ENCODE measurements at regions not wholly inside any gene's neighbourhood (a gene's known extent, or its start where the extent isn't known, plus 50 kb on each side); places are given as distances from the start of the nearest gene placed in this dataset.
A peak's percentile ranks its signal among the peaks of the same experiment; 100 is the strongest.

DNA sequence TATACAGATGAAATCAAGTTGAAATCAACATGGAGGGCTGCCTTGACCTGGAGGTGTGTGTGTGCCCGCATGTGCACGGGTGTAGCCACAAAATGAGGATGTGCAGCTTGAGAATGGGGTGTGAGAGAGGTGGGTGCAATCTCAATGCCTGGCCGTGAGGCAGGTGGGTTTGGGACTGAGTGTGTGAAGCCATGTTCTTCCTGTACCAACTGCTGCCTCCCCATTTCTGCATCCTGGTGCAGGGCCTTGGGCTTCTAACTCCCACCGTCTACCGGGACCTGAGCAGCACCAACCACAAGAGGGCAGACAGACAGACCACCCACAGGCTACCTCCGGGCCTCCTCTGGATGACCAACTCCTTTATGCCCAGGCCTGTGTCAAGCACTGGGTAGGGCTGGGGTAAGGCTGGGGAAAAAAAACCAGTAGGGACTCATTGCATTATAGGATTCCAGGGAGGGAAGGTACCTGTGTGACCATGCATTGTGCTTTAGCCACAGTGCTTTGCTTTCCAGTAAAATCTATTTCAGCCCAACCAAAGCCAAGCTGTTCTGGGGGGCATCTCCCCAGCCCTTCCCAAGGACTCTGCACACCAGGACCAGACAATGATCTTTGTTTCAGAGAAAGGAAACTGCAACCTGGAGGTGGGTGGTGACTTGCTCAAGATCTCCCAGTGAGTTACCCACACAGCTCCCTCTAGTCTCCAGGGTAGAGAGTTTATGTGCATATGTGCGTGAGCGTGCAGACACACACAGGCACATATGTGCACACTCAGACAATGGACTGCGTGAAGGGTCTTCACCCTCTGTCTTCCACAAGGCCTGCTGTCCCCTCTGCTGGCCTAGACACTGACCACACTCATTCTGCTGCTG, 162.2 kb upstream of the TLE3 start:
- no peak for DNase-seq (ENCODE audit: low spot score)
- Histone ChIP-seq H3K4me1 (replicated peaks) (no peaks in the 10 kb centered on the region), H3K27ac (no peak overlapping the region), H3K36me3 (no peaks in the 10 kb centered on the region), H3K27me3 (replicated peaks; ENCODE audit: insufficient read depth) (no peaks in the 10 kb centered on the region), H3K9me3 (no peaks in the 10 kb centered on the region), H3K4me3 (no peak overlapping the region)
- TF ChIP-seq POLR2AphosphoS5 (IDR thresholded peaks at IDR 0.05) = no peak
- TF ChIP-seq, protein P1, sequence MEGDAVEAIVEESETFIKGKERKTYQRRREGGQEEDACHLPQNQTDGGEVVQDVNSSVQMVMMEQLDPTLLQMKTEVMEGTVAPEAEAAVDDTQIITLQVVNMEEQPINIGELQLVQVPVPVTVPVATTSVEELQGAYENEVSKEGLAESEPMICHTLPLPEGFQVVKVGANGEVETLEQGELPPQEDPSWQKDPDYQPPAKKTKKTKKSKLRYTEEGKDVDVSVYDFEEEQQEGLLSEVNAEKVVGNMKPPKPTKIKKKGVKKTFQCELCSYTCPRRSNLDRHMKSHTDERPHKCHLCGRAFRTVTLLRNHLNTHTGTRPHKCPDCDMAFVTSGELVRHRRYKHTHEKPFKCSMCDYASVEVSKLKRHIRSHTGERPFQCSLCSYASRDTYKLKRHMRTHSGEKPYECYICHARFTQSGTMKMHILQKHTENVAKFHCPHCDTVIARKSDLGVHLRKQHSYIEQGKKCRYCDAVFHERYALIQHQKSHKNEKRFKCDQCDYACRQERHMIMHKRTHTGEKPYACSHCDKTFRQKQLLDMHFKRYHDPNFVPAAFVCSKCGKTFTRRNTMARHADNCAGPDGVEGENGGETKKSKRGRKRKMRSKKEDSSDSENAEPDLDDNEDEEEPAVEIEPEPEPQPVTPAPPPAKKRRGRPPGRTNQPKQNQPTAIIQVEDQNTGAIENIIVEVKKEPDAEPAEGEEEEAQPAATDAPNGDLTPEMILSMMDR (IDR thresholded peaks at IDR 0.05) = peak in 1 of 4 experiments; percentile 4
- intact Hi-C loops (cut with DNase I) = loop anchor here (10.0 kb wide), 1 partner anchor 205 kb away; no protein-coding TSS in a partner anchor
- 83% methylated on average over 9 of the region's 9 CpGs for WGBS

DNA sequence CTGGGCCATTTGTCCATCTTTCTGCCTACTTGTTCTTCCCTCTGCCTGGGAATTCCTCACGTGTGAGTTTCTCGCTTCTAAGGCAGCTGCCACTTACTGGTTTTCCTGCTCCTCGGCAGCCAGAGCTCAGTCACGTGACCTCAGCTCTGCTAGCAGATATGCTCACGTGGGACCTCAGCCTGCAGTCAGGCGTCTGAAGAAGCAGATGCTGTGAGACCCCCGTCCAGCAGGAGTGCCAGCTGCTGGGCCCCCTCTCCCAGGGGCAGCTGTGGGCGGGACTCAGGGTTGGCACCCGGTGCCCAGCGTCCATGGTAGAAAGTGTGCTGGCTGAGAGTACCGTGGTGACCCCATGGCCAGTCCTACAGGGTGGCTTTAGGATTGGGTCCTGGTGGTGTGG, 161.3 kb upstream of the TLE3 start:
- Histone ChIP-seq H3K27me3 (replicated peaks; ENCODE audit: insufficient read depth) (no peaks in the 10 kb centered on the region), H3K36me3 (no peaks in the 10 kb centered on the region), H3K27ac (no peak overlapping the region), H3K9me3 (no peaks in the 10 kb centered on the region), H3K4me3 (no peak overlapping the region), H3K4me1 (replicated peaks) (no peaks in the 10 kb centered on the region)
- peak; percentile 54 for DNase-seq (ENCODE audit: low spot score)
- WGBS = 41% methylated on average over 11 of the region's 11 CpGs
- intact Hi-C loops (cut with DNase I) = no loop called here
- TF ChIP-seq, protein P1 (IDR thresholded peaks at IDR 0.05) = no peak
- TF ChIP-seq POLR2AphosphoS5 (IDR thresholded peaks at IDR 0.05) (no peak), POLR2A (IDR thresholded peaks at IDR 0.05) (no peak)

GRCh38 chr15:70258369-70259027, 160.8 kb upstream of the TLE3 start:
- Histone ChIP-seq H3K27me3 (replicated peaks; ENCODE audit: insufficient read depth) (no peaks in the 10 kb centered on the region), H3K36me3 (no peaks in the 10 kb centered on the region), H3K4me1 (replicated peaks) (no peaks in the 10 kb centered on the region), H3K4me3 (no peak overlapping the region), H3K27ac (no peak overlapping the region), H3K9me3 (no peaks in the 10 kb centered on the region)
- intact Hi-C loops (cut with DNase I) = no loop called here
- 62% methylated on average over 17 of the region's 17 CpGs for WGBS
- DNase-seq (ENCODE audit: low spot score) = no peak
- no peak for TF ChIP-seq POLR2A (IDR thresholded peaks at IDR 0.05)
- TF ChIP-seq, protein P1 (IDR thresholded peaks at IDR 0.05) = no peak
- TF ChIP-seq POLR2AphosphoS5 (IDR thresholded peaks at IDR 0.05) = no peak

DNA sequence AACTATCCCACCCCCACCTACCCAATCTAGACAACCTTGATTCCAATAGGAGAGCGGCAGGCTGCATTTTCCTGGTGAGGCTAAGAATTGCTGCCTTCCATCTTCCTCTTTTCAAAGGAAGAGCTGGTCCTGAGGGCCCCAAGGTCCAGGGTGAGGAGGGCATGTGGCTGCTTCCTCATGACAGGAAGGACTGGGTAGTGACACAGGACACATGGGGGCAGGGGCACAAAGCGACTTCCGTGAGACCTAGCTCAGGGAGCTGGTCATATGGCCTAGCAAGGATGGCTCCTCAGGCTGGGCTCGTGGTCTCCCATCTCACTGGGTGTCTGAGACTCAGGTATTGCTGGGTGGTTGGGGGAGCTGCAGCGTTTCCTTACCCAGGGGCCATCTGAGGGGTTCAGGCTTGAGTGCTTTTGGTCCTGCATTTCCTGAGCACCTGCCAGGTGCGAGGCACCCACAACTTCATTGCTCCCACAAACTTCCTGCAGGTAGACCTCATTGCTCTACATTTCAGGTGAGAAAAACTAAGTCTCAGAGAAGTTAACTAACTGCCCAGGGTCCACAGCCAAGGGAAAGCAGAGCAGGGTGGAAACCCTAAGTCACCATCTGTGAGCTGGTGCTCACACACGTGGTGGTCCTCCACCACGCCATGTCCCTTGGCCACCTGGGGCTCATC, 160.0 kb upstream of the TLE3 start:
- DNase-seq (ENCODE audit: low spot score) = no peak
- no peaks in the 10 kb centered on the region for H3K36me3 ChIP-seq
- H3K9me3 ChIP-seq = no peaks in the 10 kb centered on the region
- TF ChIP-seq POLR2A (IDR thresholded peaks at IDR 0.05) = no peak
- TF ChIP-seq, protein P1 (IDR thresholded peaks at IDR 0.05) = no peak
- TF ChIP-seq POLR2AphosphoS5 (IDR thresholded peaks at IDR 0.05) = no peak
- intact Hi-C loops (cut with DNase I) = no loop called here
- 85% methylated on average over 8 of the region's 8 CpGs for WGBS
- no peaks in the 10 kb centered on the region for H3K27me3 ChIP-seq (replicated peaks; ENCODE audit: insufficient read depth)
- H3K4me3 ChIP-seq = no peak overlapping the region
- no peaks in the 10 kb centered on the region for H3K4me1 ChIP-seq (replicated peaks)
- H3K27ac ChIP-seq = no peak overlapping the region

Measured in prostate gland (tissue), 2 donors.